DND-41 (cell line): ENCODE measurements at regions not wholly inside any gene's neighbourhood (a gene's known extent, or its start where the extent isn't known, plus 50 kb on each side); places are given as distances from the start of the nearest gene placed in this dataset.

Experiments used
- ATAC-seq: fragments of 200-7000 bp; cut with Tn5 transposase; 3 replicates; pipeline ENCODE4 v1.9.1; 2021; ENCODE audit warnings: low read depth; ENCODE audit not compliant: insufficient read depth
- DNase-seq: peaks from one replicate; pipeline ENCODE4 v3.0.0-alpha.2; 2020
- H2AFZ ChIP-seq: 2 replicates; pipeline ENCODE4 v1.6.0; 2012; ENCODE audit warnings: low read depth, low read length
- H3K27ac ChIP-seq: 2 replicates; pipeline ENCODE4 v1.5.1; 2012; ENCODE audit warnings: low read length, inconsistent platforms
- H3K27me3 ChIP-seq: fragments of 200-600 bp; sonication (generic); 2 replicates; pipeline ENCODE4 v1.6.0; 2012; ENCODE audit warnings: low read length, mild to moderate bottlenecking, inconsistent platforms; ENCODE audit not compliant: insufficient read depth, poor library complexity
- H3K36me3 ChIP-seq: 2 replicates; pipeline ENCODE4 v1.5.1; 2012; ENCODE audit warnings: low read length, inconsistent platforms; ENCODE audit not compliant: insufficient read depth
- H3K4me1 ChIP-seq: 2 replicates; pipeline ENCODE4 v1.5.1; 2012; ENCODE audit warnings: mild to moderate bottlenecking, low read length; ENCODE audit not compliant: insufficient read depth
- H3K4me2 ChIP-seq: 2 replicates; pipeline ENCODE4 v1.6.0; 2012; ENCODE audit warnings: mild to moderate bottlenecking, moderate library complexity, low read length, inconsistent platforms; ENCODE audit not compliant: insufficient read depth
- H3K4me3 ChIP-seq, 2 experiments: fragments of 200-600 bp in 1 of 2; shearing (Covaris generic) in 1 of 2; 2 replicates each; pipeline ENCODE4 v1.5.1; 2012 to 2016; ENCODE audit warnings: inconsistent platforms in 2 of 2, low read length in 2 of 2, mild to moderate bottlenecking in 2 of 2, low read depth in 1 of 2, moderate library complexity in 1 of 2
- H3K79me2 ChIP-seq: 2 replicates; pipeline ENCODE4 v1.6.0; 2012; ENCODE audit warnings: low read length, inconsistent platforms; ENCODE audit not compliant: insufficient read depth
- H3K9ac ChIP-seq: 2 replicates; pipeline ENCODE4 v1.6.0; 2012; ENCODE audit warnings: low read depth, mild to moderate bottlenecking, inconsistent platforms, low read length, moderate library complexity
- H3K9me3 ChIP-seq: 2 replicates; pipeline ENCODE4 v1.5.1; 2012; ENCODE audit warnings: low read length, moderate library complexity, mild to moderate bottlenecking, inconsistent platforms; ENCODE audit not compliant: insufficient read depth, severe bottlenecking
- H4K20me1 ChIP-seq: 2 replicates; pipeline ENCODE4 v1.6.0; 2012; ENCODE audit warnings: low read length; ENCODE audit not compliant: insufficient read depth
- CTCF ChIP-seq: IDR thresholded peaks from 2 replicates; pipeline ENCODE4 v1.5.1; 2012; ENCODE audit warnings: borderline replicate concordance, low read length, moderate library complexity, mild to moderate bottlenecking; ENCODE audit not compliant: poor library complexity, severe bottlenecking; ENCODE audit errors: extremely low read depth
- EZH2 ChIP-seq: IDR thresholded peaks from 3 replicates; pipeline ENCODE4 v1.6.1; 2012; ENCODE audit warnings: borderline replicate concordance, low read depth, mild to moderate bottlenecking, moderate library complexity, low read length, inconsistent platforms; ENCODE audit not compliant: severe bottlenecking

- TF ChIP-seq EZH2 (no peak), CTCF (no peak)
- Histone ChIP-seq H3K4me2 (no peak overlapping the region), H3K79me2 (no peaks in the 10 kb centered on the region), H3K9me3 (no peaks in the 10 kb centered on the region), H4K20me1 (no peaks in the 10 kb centered on the region), H3K9ac (no peak overlapping the region), H3K4me1 (no peaks in the 10 kb centered on the region), H3K36me3 (no peaks in the 10 kb centered on the region), H3K27ac (no peak overlapping the region), H3K4me3 (no peak overlapping the region), H3K27me3 (no peaks in the 10 kb centered on the region), H2AFZ (no peak overlapping the region)
- ATAC-seq (no peak), DNase-seq (no peak)
Measured at GRCh38 chr7:41574377-41574776, 128.5 kb downstream of the INHBA start.

- Histone ChIP-seq H3K27me3 (no peaks in the 10 kb centered on the region), H4K20me1 (no peaks in the 10 kb centered on the region), H3K9me3 (no peaks in the 10 kb centered on the region), H3K36me3 (no peaks in the 10 kb centered on the region), H3K4me3 (no peak overlapping the region), H3K27ac (no peak overlapping the region), H3K4me2 (no peak overlapping the region), H3K79me2 (no peaks in the 10 kb centered on the region), H3K4me1 (no peaks in the 10 kb centered on the region), H3K9ac (no peak overlapping the region), H2AFZ (no peak overlapping the region)
- ATAC-seq (no peak), DNase-seq (no peak)
- TF ChIP-seq CTCF: no peak
- no peak for TF ChIP-seq EZH2
Measured at GRCh38 chr7:41573862-41574261, 129.0 kb downstream of the INHBA start.

GRCh38 chr7:41573443-41573842 is 129.4 kb downstream of the INHBA start:
- no peak overlapping the region for H2AFZ ChIP-seq
- DNase-seq: no peak

More at GRCh38 chr7:41573443-41573842, 129.4 kb downstream of the INHBA start:
- Histone ChIP-seq H3K79me2 (no peaks in the 10 kb centered on the region), H3K9me3 (no peaks in the 10 kb centered on the region), H4K20me1 (no peaks in the 10 kb centered on the region), H3K27me3 (no peaks in the 10 kb centered on the region), H3K36me3 (no peaks in the 10 kb centered on the region), H3K4me1 (no peaks in the 10 kb centered on the region), H3K9ac (no peak overlapping the region), H3K27ac (no peak overlapping the region), H3K4me3 (no peak overlapping the region), H3K4me2 (no peak overlapping the region)
- no peak for ATAC-seq
- no peak for TF ChIP-seq CTCF
- no peak for TF ChIP-seq EZH2
